ENCODE measurements at regions not wholly inside any gene's neighbourhood (a gene's known extent, or its start where the extent isn't known, plus 50 kb on each side); places are given as distances from the start of the nearest gene placed in this dataset.

DNA sequence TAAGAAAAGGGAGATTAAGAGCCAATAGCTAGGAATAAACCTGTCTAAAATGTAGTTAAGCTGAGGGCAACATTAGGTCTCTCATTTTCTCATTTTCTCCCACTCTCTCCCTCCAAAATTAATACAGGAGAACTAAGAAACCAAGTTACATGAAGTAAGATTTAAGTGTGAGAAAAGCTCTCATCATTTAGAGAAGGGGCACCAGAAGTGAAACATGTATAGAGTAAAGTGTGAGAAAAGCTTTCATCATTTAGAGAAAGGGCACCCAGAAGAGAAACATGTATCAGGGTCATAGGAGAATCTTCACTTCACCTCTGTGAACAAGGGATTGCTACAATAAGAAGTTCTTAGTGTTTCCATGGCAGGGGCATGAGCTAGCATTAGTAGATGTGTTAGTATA, 132.4 kb upstream of the CNTN1 start:
- no peak for DNase-seq

DNA sequence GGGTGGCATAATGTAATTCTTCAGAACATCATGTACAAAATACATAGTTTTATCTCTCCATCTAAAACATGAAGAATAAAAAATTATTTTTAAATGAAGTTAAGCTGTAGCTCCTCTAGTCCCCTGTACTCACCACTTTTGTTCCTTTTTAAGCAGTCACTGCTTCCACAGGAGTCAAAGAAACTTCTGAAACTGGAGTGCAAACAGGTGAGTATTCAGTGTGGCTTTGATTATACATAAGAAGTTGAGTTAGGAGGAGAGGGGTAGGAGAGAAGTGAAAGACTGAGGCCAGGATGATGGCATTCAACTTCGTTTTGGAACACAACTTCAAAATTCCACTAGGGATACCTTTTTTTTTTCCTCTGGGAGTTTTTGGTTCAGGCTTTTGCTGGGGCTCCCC, 131.4 kb upstream of the CNTN1 start:
- DNase-seq: no peak

GRCh38 chr12:40561395-40561966, 130.8 kb upstream of the CNTN1 start:
- DNase-seq: no peak

DNA sequence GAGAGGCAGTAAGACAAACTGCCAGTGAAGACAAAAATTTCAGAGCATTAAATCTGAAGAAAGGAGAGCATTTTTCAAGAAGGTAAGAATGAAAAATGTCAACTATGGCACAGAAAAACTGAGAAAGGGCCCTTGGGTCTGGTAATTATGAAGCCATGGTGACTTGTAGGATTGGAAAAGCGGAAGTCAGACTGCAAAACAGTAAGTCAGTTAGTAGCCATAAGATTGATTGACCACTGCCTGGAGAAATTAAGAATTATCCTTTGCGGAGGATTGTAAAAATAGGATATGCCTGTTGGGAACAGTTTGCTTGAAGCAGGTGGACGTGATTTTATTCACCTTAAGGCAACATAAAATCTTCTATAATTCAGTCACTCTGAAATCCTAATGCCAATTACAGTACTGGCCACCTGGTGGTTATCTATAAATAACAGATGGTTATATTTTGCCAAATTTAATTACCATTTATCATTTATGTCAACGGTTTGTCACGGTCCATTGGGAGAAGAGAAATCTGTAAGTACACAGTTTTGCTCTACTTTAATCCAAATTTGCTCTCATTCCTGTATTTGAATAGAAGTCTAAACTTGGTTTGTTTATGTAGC, 127.1 kb upstream of the CNTN1 start:
- no peak for DNase-seq

DNA sequence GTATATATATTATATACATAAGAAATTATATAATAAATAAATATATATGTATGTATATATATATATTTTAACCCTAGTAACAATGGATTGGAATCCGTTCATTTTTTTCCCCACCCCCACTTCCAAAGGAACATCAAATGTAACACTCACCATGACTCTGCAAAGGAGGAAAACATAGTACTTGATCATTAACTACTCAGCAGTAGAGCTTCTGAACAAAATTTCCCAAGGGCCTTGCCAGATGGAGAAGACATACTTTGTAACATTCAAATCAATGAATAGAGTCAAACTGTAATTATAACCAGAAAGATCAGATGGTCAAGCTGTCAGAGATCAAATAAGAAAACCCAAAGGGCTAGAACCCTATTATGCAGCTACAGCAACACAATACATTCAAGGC, 126.0 kb upstream of the CNTN1 start:
- DNase-seq: no peak

DNA sequence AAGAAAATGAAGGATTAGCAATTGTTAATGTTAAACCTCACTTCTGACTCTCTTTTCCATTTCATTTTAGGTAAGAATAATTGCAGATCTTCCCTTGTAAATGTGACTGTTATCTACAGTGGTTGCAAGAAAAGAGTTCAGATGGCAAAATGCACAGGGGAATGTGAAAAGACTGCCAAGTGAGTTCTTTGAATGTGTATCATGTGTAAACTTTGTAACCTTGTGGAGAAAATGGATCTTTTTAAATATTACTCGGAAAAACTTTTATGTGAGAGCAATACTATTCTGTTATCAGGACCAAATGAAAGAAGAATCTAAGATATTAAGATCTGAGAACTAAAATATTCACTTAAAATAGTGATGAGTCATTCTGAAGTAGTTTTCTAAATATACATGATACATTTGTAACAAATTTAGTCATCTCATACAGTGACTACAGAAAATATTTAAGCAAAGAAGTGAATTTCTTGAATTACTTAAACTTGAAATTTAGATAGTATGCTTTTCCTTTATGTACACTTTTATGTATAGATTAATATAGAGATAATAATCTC, 122.5 kb upstream of the CNTN1 start:
- no peak for DNase-seq

GRCh38 chr12:40573024-40573423, 119.2 kb upstream of the CNTN1 start:
- no peak for DNase-seq

DNA sequence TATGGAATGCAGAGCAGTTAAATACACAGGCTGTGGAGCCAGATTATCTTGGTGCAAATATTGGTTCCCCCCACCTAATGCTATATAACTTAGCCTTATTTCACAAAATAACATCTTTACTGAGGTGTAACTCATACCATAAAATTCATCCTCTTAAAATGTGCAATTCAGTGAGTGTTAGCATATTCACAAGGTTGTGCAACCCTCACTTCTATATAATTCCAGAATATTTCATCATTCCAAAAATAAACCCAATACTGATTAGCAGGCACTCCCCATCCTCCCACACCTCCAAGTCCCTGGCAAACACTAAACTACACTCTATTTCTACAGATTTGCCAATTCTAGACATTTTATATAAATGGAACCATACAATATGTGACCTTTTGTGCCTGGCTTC, 116.3 kb upstream of the CNTN1 start:
- no peak for DNase-seq

DNA sequence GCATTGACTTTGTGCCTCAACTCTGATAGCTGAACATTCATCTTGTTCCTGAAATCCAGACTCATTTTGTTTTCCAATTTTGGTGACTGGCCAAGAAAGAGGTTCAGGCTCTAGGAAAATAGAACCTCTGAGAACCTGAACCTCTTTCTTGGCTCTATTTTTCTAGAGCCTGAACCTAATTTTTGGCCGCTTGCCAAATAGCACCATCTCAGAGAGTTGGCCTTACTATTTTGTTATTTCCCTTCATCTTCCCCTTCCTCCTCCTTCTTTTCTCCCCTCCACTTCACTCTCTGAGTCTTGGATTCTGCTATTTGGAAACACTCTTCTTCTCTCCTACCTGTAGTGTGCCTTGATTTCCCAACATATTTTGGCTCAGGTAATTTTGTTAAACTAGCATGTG, 114.4 kb upstream of the CNTN1 start:
- no peak for DNase-seq

GRCh38 chr12:40579687-40580086, 112.6 kb upstream of the CNTN1 start:
- no peak for DNase-seq

DNA sequence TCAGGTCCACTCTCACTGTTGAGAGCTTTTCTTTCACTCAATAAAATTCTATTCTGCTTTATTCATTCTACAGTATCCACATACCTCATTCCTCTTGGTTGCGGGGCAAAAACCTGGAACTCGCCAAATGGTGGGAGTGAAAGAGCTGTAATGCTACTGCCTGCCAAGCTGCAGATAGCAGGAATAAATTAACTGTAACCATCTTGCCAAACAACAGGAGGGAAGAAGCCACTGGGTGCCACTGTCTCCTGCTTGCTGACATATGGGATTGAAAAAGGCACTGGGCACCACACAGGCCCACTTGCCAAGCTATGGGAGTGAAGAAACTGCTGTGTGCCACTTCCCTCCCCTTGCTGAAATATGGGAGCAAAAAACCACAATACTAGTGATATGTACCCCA, 111.9 kb upstream of the CNTN1 start:
- DNase-seq: no peak

DNA sequence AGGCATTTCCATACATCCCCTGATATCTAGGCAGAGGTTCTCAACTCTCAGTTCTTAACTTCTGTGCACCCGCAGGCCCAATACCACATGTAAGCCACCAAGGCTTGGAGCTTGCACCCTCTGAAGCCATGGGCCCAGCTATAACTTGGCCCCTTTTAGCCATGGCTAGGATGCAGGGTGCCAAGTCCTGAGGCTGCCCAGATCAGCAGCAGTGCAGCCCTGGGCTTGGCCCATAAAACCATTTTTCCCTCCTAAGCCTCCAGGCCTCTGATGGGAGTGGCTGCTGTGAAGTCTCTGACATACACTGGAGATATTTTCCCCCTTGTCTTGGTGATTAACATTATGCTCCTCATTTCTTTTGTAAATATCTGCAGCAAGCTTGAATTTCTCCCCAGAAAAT, 110.3 kb upstream of the CNTN1 start:
- no peak for DNase-seq

- no peak for DNase-seq
Measured at GRCh38 chr12:40583743-40584142, 108.5 kb upstream of the CNTN1 start.

DNA sequence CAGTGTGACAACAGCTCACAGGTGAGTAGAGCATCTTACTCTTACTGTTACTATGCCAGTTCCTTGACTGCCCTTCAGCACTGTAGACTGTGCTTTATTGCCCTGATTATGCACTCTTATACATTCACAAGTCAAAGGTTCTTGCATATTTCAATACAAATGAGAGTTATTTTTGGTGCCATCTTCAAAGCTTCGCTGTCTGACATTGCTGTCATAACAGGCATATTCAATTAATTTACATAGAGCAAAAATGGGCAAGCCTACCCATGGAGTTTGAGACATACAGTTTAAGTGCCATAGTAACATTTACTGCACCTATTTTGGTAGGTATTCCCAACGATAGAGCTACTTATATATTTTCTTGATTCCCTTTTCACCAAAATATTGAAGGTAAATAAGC, 107.5 kb upstream of the CNTN1 start:
- no peak for DNase-seq

GRCh38 chr12:40586823-40587222, 105.4 kb upstream of the CNTN1 start:
- no peak for DNase-seq

DNA sequence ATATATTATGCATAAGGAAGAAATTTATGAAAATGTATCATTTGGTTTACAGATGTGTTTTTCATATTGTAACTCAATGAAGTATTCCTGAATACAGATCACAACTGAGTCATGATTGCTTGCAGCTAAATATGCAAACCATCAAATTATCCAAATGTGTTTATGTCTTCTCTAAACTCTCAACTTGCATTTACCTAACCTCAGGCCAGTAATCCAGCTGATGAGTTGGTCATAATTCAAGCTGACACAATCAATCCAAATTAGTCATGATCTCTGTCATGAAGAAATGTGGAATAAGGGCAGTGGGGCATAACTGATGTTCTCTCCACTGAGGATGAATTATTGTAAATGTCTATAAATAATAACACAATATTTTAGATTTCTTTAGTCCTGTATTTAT, 104.8 kb upstream of the CNTN1 start:
- DNase-seq: no peak

GRCh38 chr12:40587970-40588369, 104.3 kb upstream of the CNTN1 start:
- no peak for DNase-seq

DNA sequence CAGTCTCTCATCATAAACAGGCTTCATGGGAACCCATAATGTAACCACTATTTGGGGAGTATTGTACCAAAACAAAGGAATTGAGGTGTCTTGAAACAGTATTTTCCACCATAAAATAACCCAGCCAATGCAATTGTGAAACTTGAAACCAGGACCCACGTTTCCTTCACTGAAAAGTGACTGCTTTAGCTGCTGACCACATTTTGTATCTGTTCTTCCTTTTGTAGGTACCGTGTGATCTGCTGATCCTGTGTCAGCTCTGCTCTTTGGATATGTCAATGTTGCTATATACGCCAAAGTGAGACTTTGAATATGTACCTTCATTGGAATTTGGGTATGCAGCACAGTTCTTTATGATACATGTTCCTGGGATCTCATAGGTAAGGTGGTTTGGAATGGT, 95.1 kb upstream of the CNTN1 start:
- no peak for DNase-seq

DNA sequence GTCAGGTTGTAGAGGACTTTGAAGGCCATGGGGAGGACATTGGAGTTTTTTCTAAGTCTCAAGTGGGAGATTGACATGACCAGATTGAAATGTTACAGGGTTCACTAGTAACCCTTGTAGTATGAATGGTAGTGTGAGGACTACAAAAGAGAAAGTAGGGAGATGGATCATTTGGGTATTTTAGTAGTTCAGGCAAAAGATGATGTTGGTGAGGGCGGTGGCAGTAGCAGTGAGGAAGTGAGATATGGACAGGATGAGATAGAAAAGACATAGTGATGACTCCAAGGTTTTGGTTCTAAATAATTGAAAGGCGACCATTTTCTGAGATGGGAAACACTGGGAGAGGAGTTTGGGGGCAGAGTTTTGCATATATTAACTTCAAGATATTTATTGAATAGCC, 94.2 kb upstream of the CNTN1 start:
- no peak for DNase-seq

DNA sequence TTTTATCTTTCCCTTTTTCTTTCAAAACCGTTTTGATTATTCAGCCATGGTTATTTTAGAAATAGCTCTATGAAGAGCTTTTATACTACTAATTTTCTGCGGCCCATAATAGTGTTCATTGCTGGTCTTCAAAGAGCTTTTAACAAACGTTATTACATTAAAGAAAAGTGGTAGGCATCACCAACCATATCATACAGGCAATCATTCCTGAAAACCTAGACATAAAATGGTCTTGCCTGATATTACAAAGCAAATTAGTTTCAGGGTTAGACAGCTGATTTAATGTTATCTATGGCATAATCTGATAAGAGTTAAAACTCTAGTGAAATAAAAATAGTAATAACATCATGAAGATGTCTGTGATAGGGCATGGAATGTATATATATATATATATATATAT, 89.7 kb upstream of the CNTN1 start:
- no peak for DNase-seq

GRCh38 chr12:40614923-40615322, 77.3 kb upstream of the CNTN1 start:
- DNase-seq: no peak

- no peak for DNase-seq
Measured at GRCh38 chr12:40615590-40615989, 76.6 kb upstream of the CNTN1 start.

- no peak for DNase-seq
Measured at GRCh38 chr12:40616383-40616915, 75.8 kb upstream of the CNTN1 start.

DNA sequence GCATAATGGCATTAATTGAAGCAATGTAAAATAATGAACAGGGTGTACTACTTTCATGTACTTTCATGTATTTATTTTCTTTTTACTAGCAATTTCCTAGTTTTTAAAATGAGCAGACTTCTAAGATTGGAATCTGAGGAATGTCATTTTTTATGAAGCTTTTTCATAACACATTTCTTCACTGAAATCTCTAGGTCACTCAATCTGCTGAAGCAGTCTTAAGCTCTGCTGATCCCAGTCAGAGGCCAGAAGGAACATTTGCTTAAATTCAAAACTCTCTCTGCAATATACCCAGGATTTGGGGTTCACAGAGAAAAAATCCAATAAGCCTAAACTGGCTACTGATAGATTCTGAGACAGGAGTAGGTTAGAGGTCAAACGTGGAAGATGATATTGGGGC, 73.6 kb upstream of the CNTN1 start:
- DNase-seq: no peak

- DNase-seq: no peak
Measured at GRCh38 chr12:40620564-40621019, 71.6 kb upstream of the CNTN1 start.

All from Kasumi-1 (cell line).